UCSD-AML1 (cell line): ENCODE measurements at regions not wholly inside any gene's neighbourhood (a gene's known extent, or its start where the extent isn't known, plus 50 kb on each side); places are given as distances from the start of the nearest gene placed in this dataset.
"Not testable (repeated sequence)": the region's sequence is repeated elsewhere in the genome, so short reads cannot be mapped to it uniquely, and the experiment has no call there.

Experiments
- DNase-seq: peaks from one replicate; lab custom pipeline; 2025; ENCODE audit not compliant: unreplicated experiment; lab: John Stamatoyannopoulos, UW

GRCh38 chr12:96085475-96085874 is 50.1 kb upstream of the LTA4H start:
- no peak for DNase-seq

- DNase-seq = not testable (repeated sequence)
These were observed 50.8 kb upstream of the LTA4H start for GRCh38 chr12:96086190-96086589.

GRCh38 chr12:96091833-96092232 is 56.4 kb upstream of the LTA4H start:
- DNase-seq = no peak

- no peak for DNase-seq
These were observed 58.3 kb upstream of the LTA4H start for GRCh38 chr12:96093543-96094196.

- DNase-seq = peak; percentile 58
These were observed 58.8 kb upstream of the LTA4H start for GRCh38 chr12:96094201-96094600.

- no peak for DNase-seq
These were observed 63.2 kb upstream of the LTA4H start for GRCh38 chr12:96098631-96099030.

GRCh38 chr12:96099421-96099820 is 64.0 kb upstream of the LTA4H start:
- no peak for DNase-seq

- peak; percentile 46 for DNase-seq
These were observed 64.6 kb upstream of the LTA4H start for GRCh38 chr12:96099986-96100385.

- no peak for DNase-seq
These were observed 66.4 kb upstream of the LTA4H start for GRCh38 chr12:96101806-96102205.

GRCh38 chr12:96103067-96103644 is 67.8 kb upstream of the LTA4H start:
- DNase-seq = peak; percentile 75

- DNase-seq = no peak
These were observed 69.2 kb upstream of the LTA4H start for GRCh38 chr12:96104566-96104965.

- no peak for DNase-seq
These were observed 70.8 kb upstream of the LTA4H start for GRCh38 chr12:96106137-96106536.

- DNase-seq = no peak
These were observed 71.8 kb upstream of the LTA4H start for GRCh38 chr12:96107236-96107635.

GRCh38 chr12:96108321-96108720 is 72.9 kb upstream of the LTA4H start:
- DNase-seq = peak; percentile 77

GRCh38 chr12:96108941-96109340 is 73.6 kb upstream of the LTA4H start:
- DNase-seq = not testable (repeated sequence)

GRCh38 chr12:96112733-96113132 is 77.3 kb upstream of the LTA4H start:
- no peak for DNase-seq

- DNase-seq = no peak
These were observed 76.7 kb upstream of the ELK3 start for GRCh38 chr12:96117460-96117859.

GRCh38 chr12:96120359-96121100 is 73.6 kb upstream of the ELK3 start:
- DNase-seq = peak; percentile 78

GRCh38 chr12:96121271-96121711 is 72.9 kb upstream of the ELK3 start:
- peak; percentile 42 for DNase-seq

GRCh38 chr12:96128292-96128691 is 65.9 kb upstream of the ELK3 start:
- DNase-seq = not testable (repeated sequence)

- DNase-seq = no peak
These were observed 63.6 kb upstream of the ELK3 start for GRCh38 chr12:96130396-96131059.
